ENCODE measurements at regions not wholly inside any gene's neighbourhood (a gene's known extent, or its start where the extent isn't known, plus 50 kb on each side); places are given as distances from the start of the nearest gene placed in this dataset.

- no peak for TF ChIP-seq CTCF (IDR thresholded peaks at IDR 0.05)
- no peak for TF ChIP-seq SIN3A (IDR thresholded peaks at IDR 0.05; ENCODE audit: borderline replicate concordance, insufficient read depth, low read depth, low read length)
- TF ChIP-seq POLR2AphosphoS5 (IDR thresholded peaks at IDR 0.05; ENCODE audit: low read depth, low read length): no peak
- no peak for TF ChIP-seq REST (IDR thresholded peaks at IDR 0.05; ENCODE audit: insufficient read depth in 1 of 2, low read depth in 2 of 2, low read length in 1 of 2)
- TF ChIP-seq TCF7L2 (IDR thresholded peaks at IDR 0.05; ENCODE audit: low read depth, low read length): no peak
- in situ Hi-C loops (cut with HindIII; ENCODE audit: low pct_unique_long_range_greater_than_20kb, low sequenced_read_pairs) (no loop called here), intact Hi-C loops (cut with micrococcal nuclease; ENCODE audit: unreplicated experiment) (no loop called here)
- ATAC-seq: no peak
- no peaks in the 10 kb centered on the region for H3K27me3 ChIP-seq (ENCODE audit: control insufficient read depth, insufficient read depth, low read length)
- CTCF ChIA-PET: no interaction called here
- POLR2A ChIA-PET: no interaction called here
- no peak overlapping the region for H3K4me3 ChIP-seq (ENCODE audit: low read depth in 2 of 2, low read length in 2 of 2)
- DNase-seq (ENCODE audit: low read depth, low spot score): no peak
- H3K27ac ChIP-seq (ENCODE audit: low read length): no peak overlapping the region
- BruUV-seq (replicated peaks): no TSS peak
- no peaks in the 10 kb centered on the region for H3K9me3 ChIP-seq (ENCODE audit: control insufficient read depth, insufficient read depth, low read depth, low read length)
- no peaks in the 10 kb centered on the region for H3K36me3 ChIP-seq (ENCODE audit: control insufficient read depth, insufficient read depth, low read length)
- no peaks in the 10 kb centered on the region for H3K4me1 ChIP-seq (ENCODE audit: control insufficient read depth, insufficient read depth, low read length)
Observed at GRCh38 chr22:48084041-48084728, 1321.7 kb downstream of the TBC1D22A start.

GRCh38 chr22:48083502-48083901 is 1321.1 kb downstream of the TBC1D22A start:
- no peaks in the 10 kb centered on the region for H3K9me3 ChIP-seq (ENCODE audit: control insufficient read depth, insufficient read depth, low read depth, low read length)
- CTCF ChIA-PET: no interaction called here
- ATAC-seq: no peak
- POLR2A ChIA-PET: no interaction called here
- intact Hi-C loops (cut with micrococcal nuclease; ENCODE audit: unreplicated experiment) (no loop called here), in situ Hi-C loops (cut with HindIII; ENCODE audit: low pct_unique_long_range_greater_than_20kb, low sequenced_read_pairs) (no loop called here)
- no peaks in the 10 kb centered on the region; the same call in 1 of the 2 replicates for H3K27me3 ChIP-seq (ENCODE audit: control insufficient read depth, insufficient read depth, low read length)
- H3K4me1 ChIP-seq (ENCODE audit: control insufficient read depth, insufficient read depth, low read length): no peaks in the 10 kb centered on the region
- H3K36me3 ChIP-seq (ENCODE audit: control insufficient read depth, insufficient read depth, low read length): no peaks in the 10 kb centered on the region
- no peak for DNase-seq (ENCODE audit: low read depth, low spot score)
- no TSS peak for BruUV-seq (replicated peaks)
- TF ChIP-seq REST (IDR thresholded peaks at IDR 0.05; ENCODE audit: insufficient read depth in 1 of 2, low read depth in 2 of 2, low read length in 1 of 2) (no peak), POLR2AphosphoS5 (IDR thresholded peaks at IDR 0.05; ENCODE audit: low read depth, low read length) (no peak), TCF7L2 (IDR thresholded peaks at IDR 0.05; ENCODE audit: low read depth, low read length) (no peak), CTCF (IDR thresholded peaks at IDR 0.05) (no peak), SIN3A (IDR thresholded peaks at IDR 0.05; ENCODE audit: borderline replicate concordance, insufficient read depth, low read depth, low read length) (no peak)
- H3K27ac ChIP-seq (ENCODE audit: low read length): no peak overlapping the region
- H3K4me3 ChIP-seq (ENCODE audit: low read depth in 2 of 2, low read length in 2 of 2): no peak overlapping the region

Measured in Panc1 (cell line).